Cardiac septum (tissue), 1 donor: ENCODE measurements at regions not wholly inside any gene's neighbourhood (a gene's known extent, or its start where the extent isn't known, plus 50 kb on each side); places are given as distances from the start of the nearest gene placed in this dataset.

Experiments
- DNase-seq: peaks from one replicate; pipeline ENCODE4 v3.0.0-alpha.2; 2020; ENCODE audit warnings: low spot score
- intact Hi-C: fragments of 100-400 bp; cut with DNase I; formaldehyde crosslinking; loops from one replicate; pipeline ENCODE4 v1.14.0; 2022
- donor health status: DM: no; HTN: no; CAD: no.

- DNase-seq = no peak
- intact Hi-C loops = no loop called here
Measured at GRCh38 chr5:114204923-114205322, 156.9 kb upstream of the KCNN2 start.

DNA sequence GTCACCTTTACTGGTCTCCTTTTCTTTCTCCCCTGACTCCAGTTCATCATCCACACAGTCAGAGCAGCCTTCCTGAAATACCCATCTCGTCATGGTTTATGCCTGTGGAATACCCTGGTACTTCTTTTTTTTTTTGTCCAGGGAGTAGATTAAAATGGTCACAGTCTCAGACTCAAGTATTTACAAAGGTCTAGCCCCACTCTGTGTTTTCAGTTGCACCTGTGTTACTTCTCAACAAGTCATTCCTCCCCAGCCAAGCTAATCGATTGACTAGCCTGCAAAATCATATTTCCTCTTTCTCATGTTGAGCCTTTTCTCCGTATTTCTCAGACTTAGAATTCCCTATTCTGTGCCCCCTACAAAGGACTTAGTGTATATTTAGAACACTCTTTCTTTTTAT, 155.2 kb upstream of the KCNN2 start:
- no peak for DNase-seq
- intact Hi-C loops = no loop called here

DNA sequence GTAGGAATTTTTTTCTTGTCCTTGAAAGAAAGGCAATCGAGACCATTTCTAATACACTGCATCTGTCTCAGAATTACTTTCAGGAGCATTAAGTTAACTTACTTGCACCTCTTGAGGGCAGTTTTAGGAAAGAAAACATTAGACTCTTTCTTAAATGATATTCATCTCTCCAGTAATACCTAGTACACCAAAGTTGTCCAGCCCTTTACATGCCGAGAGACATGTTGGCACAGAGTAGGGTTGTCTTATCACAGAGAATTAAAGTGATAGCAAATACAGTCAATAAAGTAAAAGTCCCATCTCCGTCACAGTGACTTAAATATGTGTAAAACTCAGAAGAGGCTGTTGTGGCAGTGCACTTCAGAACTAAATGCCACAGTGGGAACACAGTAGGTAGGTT, 154.3 kb upstream of the KCNN2 start:
- no peak for DNase-seq
- intact Hi-C loops = no loop called here

DNA sequence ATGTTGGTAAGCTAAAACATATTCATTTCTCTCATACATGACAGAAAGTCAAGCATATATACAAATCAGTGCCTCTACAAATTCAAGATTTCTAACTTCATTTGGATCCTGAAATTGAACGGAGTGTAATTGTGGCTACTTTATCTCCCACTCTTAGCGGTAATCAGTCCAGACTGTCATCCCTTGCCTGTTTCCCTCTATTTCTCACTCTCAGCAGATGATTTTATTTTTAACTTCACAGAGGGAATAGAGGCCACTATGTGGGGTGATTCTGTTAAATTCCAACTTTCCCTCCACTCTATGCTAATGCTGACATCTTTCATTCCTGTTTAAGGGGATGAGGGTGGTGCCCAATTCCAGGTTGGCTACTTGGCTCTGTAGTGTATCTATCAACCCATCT, 153.8 kb upstream of the KCNN2 start:
- DNase-seq = no peak
- intact Hi-C loops = no loop called here

DNA sequence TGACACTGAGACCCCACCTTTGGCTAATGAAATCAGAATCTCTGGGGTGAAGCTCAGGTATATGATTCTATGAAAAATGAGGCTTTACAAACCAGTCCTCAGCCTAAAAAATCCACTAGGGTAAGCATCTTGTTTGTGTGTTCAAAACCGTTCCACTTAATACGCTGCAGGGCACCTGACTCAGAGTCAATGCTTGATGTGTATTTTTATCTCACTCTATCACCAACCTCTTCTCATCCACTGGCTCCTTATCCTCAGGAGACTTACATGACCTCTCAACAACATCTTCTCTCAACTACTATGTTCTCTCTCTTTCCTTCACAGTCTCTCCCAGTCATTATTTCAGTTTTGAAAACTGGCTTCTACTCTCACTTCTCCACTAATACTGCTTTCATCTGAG, 153.3 kb upstream of the KCNN2 start:
- intact Hi-C loops = no loop called here
- no peak for DNase-seq

DNA sequence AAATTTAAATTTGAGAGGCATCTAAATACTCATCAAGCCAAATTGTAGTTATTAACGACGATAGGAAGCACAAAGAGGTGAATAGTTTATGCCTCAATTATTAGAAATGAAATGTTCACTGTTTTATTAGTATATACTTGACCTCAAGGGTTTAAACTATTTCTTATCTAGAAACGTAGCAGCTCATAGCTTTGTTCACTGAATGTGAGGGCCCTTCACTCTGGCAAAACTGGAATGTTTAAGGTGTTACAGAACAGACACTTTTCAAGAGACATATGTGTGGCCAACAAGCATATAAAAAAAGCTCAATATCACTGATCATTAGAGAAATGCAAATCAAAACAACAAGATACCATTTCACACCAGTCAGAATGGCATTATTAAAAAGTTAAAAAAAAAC, 151.2 kb upstream of the KCNN2 start:
- intact Hi-C loops = no loop called here
- DNase-seq = no peak

DNA sequence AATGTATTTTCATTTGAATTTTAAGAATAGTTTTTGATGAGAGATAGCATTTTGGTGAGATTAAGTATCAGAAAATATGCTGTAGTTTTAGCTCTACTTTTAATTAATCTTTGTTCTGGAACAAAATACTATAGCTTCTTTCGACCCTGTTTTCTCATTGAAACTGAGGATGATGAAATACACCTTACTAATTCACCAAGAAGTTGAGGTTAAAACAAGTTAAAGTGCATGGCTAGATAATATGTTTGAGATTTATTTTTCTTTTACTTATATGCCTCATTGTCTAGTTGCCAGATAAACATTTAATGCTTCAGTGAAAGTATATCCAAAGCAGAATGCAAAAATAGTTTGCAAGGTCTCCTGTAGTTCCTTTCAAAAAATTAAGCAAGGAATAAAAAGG, 140.1 kb upstream of the KCNN2 start:
- intact Hi-C loops = no loop called here
- DNase-seq = no peak

GRCh38 chr5:114223866-114224265, 138.0 kb upstream of the KCNN2 start:
- intact Hi-C loops = no loop called here
- DNase-seq = no peak

DNA sequence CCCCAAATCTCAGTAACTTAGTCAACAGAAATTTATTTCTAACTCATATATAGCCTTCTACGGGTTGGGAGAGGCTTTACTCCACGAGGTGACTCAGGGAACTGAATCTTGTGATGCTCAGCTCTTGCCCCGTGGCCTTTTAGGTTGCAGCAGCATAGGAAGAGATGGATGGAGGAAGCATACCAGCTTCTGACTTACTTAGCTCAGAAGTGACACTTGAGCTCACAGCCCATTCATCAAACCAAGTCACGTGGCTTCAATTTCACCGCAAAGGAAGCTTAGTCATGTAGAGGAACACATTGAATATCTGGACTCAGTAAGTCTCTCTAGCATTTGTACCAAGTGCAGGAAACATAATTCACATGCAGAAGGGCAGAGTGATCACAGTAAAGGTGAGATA, 124.1 kb upstream of the KCNN2 start:
- DNase-seq = no peak
- intact Hi-C loops = no loop called here

DNA sequence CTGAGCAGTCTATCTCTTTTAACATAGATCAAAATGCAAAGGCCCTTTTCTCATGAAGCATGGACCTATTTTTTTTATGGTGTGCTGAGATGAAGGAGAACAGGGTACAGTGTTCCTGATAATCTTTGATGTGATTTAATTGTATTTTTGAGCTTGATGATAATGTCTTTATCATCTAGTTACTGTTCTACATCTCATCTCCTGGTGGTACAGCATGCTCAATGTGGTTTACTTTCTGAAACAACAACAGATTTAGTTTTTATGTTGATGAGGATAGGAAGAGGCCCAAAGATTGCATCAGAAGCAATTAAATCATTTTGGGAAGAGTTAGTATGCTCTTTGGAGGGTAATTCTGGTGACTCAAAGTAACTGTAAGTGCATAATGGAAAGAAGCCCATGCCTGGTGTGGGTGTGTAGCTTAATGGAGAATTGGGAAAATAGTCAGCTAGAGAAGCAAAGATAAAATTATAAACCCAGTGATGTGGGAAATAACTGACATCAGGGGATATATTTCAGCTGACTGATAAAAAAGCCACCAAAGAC, 123.0 kb upstream of the KCNN2 start:
- DNase-seq = no peak
- intact Hi-C loops = no loop called here

DNA sequence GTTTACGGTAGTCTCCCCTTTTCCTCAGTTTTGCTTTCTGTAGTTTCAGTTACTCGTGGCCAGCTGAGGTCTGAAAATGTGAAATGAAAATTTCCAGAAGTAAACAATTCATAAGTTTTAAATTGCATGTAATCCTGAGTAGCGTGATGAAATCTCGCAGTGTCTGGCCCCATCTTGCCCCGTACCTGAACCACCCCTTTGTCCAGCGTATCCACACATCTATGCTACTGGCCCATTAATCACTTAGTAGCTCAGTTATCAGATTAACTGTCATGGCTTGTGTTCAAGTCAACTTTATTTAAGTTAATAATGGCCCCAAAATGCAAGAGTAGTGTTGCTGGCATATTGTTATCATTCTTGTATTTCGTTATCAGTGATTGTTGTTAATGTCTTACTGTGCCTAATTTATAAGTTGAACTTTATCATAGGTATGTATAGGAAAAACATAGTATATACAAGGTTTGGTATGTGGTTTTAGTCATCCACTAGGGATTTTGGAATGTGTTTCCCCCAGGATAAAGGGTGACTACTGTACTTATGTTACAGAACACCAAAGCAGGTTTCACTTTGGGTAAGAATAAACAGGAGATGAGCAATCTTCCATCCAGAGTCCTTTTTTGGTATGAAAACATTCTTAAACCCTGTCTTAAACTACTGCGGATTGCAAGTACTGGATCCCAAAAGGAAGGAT, 118.4 kb upstream of the KCNN2 start:
- no peak for DNase-seq
- intact Hi-C loops = no loop called here

- DNase-seq = no peak
- intact Hi-C loops = no loop called here
Measured at GRCh38 chr5:114243972-114244317, 117.9 kb upstream of the KCNN2 start.

- intact Hi-C loops = no loop called here
- no peak for DNase-seq
Measured at GRCh38 chr5:114249823-114250222, 112.0 kb upstream of the KCNN2 start.

DNA sequence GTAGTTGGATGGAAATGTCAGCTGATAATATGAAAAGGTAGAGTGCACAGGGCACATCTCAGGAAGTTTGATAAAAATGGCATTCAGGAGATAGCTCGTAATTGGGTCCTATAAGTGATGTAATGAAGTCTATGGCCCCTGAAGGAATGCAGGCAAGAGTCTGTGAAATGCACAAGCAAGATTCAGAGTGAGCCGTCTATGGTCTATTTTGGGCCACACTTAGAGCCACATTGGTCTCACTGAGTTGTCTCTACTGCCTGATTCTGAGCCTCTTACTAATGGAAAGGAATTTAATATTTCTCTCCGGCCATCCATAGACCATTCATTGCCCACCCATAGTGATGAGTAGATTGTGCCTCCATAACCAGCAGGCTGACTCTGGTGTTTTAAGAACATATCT, 111.3 kb upstream of the KCNN2 start:
- DNase-seq = no peak
- intact Hi-C loops = no loop called here

DNA sequence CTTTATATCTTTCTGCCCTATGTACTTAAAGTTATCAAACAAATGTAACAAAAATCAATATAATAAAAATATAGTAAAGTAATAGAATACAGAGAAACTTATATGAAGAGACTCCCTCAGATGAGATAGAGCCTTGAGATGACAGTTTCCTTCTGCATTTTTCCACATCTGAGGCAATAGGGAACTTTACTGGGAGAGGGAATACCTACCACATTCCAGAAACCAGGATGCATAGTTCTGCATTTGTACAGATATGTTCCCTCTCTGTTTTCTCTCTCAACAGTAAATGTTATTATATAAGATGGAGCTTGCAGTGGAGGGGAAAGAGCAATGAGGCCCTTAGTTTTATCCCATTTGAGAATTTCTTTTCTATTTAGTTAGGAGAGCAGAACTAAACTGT, 109.6 kb upstream of the KCNN2 start:
- no peak for DNase-seq
- intact Hi-C loops = no loop called here

GRCh38 chr5:114255260-114255659, 106.6 kb upstream of the KCNN2 start:
- no peak for DNase-seq
- intact Hi-C loops = no loop called here

DNA sequence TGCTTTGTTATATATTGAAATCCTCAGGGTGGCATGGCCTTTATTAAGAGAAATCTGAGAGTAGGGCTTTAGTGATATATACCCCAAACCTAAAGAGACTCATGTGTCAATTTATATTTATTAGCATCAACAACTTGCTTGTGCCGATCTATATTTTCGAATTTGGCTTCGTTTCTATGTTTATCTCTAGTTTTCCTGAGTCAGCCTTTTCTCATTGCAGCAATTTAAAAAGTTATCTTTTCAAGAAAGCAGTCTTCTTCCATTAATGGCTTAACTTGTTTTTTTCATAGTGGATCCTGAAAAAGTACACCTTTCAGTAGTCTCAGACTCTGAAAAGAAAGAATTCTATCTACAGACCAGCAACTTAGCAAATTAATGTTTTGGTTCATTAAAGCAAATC, 99.9 kb upstream of the KCNN2 start:
- intact Hi-C loops = no loop called here
- DNase-seq = no peak

- no peak for DNase-seq
- intact Hi-C loops = no loop called here
Measured at GRCh38 chr5:114265432-114266060, 96.3 kb upstream of the KCNN2 start.

DNA sequence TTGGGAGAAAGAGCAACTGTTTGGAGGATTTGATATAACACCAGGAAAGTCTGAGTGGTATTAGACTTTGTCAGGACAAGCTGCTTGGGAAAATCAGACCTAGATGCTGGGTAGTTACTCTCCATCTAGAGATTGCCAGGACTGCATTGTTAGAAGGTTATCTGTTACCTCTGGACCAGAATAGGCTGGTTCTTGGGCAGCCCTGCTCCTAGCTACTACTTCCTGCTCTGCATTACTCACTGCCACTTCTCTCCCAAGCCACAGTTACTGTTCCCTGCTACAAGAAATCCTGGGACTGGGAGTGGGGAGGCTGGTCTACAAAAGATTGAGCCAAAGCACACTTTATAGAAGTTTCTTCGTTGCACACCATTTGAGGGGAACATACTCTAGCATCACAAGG, 95.5 kb upstream of the KCNN2 start:
- no peak for DNase-seq
- intact Hi-C loops = no loop called here

DNA sequence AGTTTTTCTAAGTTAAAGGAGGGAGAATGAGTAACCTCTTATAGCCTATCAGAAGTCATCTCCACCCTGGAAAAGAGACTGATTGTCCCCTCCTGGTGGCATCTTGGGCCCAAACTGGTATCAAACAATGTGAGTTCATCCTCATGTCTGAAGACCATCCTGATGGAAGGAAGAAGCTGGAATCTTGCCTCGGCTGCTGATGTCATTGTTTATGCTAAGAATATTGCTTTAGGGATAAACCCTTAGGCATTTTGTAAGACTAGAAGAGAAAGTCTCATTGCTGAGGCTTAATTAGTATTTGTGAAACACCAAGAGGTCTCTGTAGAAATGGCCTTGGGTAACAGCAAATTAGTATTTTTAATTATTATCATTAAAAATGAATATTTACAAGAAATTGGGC, 65.7 kb upstream of the KCNN2 start:
- no peak for DNase-seq
- intact Hi-C loops = no loop called here

DNA sequence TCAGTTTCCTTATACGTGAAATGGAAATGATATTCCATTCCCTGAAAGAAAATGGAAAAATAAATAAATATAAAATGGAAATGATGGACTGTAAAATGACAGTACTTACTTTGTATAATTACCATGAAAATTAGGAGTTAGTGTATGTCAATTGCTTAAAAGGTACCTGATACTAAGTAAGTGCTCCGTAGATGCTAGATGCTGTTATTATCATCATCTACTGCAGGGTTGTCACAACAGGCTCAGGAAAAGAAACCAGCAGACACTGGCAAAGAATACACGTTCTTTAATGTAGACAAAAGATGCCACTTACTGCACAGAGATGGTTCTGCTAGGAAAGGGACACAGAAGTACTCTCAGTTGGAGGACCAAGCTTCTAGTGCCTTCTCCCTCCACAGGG, 64.0 kb upstream of the KCNN2 start:
- DNase-seq = no peak
- intact Hi-C loops = no loop called here
